GM12874 (cell line): ENCODE measurements at regions not wholly inside any gene's neighbourhood (a gene's known extent, or its start where the extent isn't known, plus 50 kb on each side); places are given as distances from the start of the nearest gene placed in this dataset.

Experiments
- CTCF ChIP-seq: IDR thresholded peaks from 2 replicates; pipeline ENCODE4 v1.5.1; 2011; ENCODE audit warnings: low read depth, mild to moderate bottlenecking, control low read depth, low read length, moderate library complexity; ENCODE audit not compliant: insufficient read depth

- no peak for TF ChIP-seq CTCF
These were observed 139.8 kb upstream of the SEMA6D start for GRCh38 chr15:47577461-47577860.

- TF ChIP-seq CTCF = no peak
These were observed 135.1 kb upstream of the SEMA6D start for GRCh38 chr15:47582233-47582632.

GRCh38 chr15:47584316-47584715 lies 133.0 kb upstream of the SEMA6D start:
- no peak for TF ChIP-seq CTCF

GRCh38 chr15:47586653-47587224 lies 130.6 kb upstream of the SEMA6D start:
- no peak for TF ChIP-seq CTCF

GRCh38 chr15:47587940-47588802 lies 129.1 kb upstream of the SEMA6D start:
- TF ChIP-seq CTCF = no peak

- TF ChIP-seq CTCF = no peak
These were observed 128.3 kb upstream of the SEMA6D start for GRCh38 chr15:47588958-47589357.

GRCh38 chr15:47598996-47599395 lies 118.3 kb upstream of the SEMA6D start:
- no peak for TF ChIP-seq CTCF
